ENCODE measurements at regions not wholly inside any gene's neighbourhood (a gene's known extent, or its start where the extent isn't known, plus 50 kb on each side); places are given as distances from the start of the nearest gene placed in this dataset.

- TF ChIP-seq CTCF (IDR thresholded peaks at IDR 0.05) (no peak), POLR2A (IDR thresholded peaks at IDR 0.05) (no peak)
Observed at GRCh38 chr18:38843291-38843690, 1277.7 kb upstream of the CELF4 start.
